HG02610 (cell line): ENCODE measurements at regions not wholly inside any gene's neighbourhood (a gene's known extent, or its start where the extent isn't known, plus 50 kb on each side); places are given as distances from the start of the nearest gene placed in this dataset.
"Not testable (repeated sequence)": the region's sequence is repeated elsewhere in the genome, so short reads cannot be mapped to it uniquely, and the experiment has no call there.

Experiments used
- ATAC-seq: cut with Tn5 transposase; IDR thresholded peaks from one replicate; pipeline ENCODE4 v1.9.1; 2021; ENCODE audit warnings: mild to moderate bottlenecking, moderate library complexity; ENCODE audit not compliant: unreplicated experiment

- ATAC-seq = no peak
Observed at GRCh38 chr14:35949920-35950513, 123.9 kb downstream of the BRMS1L start.

GRCh38 chr14:35947983-35948382 is 121.8 kb downstream of the BRMS1L start:
- not testable (repeated sequence) for ATAC-seq

- peak; percentile 49 for ATAC-seq
Observed at GRCh38 chr14:35944847-35945246, 118.7 kb downstream of the BRMS1L start.

GRCh38 chr14:35940291-35940690 is 114.2 kb downstream of the BRMS1L start:
- ATAC-seq = peak; percentile 66

GRCh38 chr14:35938770-35939169 is 112.6 kb downstream of the BRMS1L start:
- no peak for ATAC-seq

GRCh38 chr14:35934499-35934898 is 108.4 kb downstream of the BRMS1L start:
- ATAC-seq = peak; percentile 80

GRCh38 chr14:35932659-35933159 is 106.6 kb downstream of the BRMS1L start:
- peak; percentile 64 for ATAC-seq

- ATAC-seq = no peak
Observed at GRCh38 chr14:35932136-35932535, 106.0 kb downstream of the BRMS1L start.

GRCh38 chr14:35931346-35931745 is 105.2 kb downstream of the BRMS1L start:
- no peak for ATAC-seq

GRCh38 chr14:35929186-35929585 is 103.0 kb downstream of the BRMS1L start:
- no peak for ATAC-seq

- no peak for ATAC-seq
Observed at GRCh38 chr14:35927727-35928126, 101.6 kb downstream of the BRMS1L start.

- ATAC-seq = no peak
Observed at GRCh38 chr14:35925319-35925718, 99.2 kb downstream of the BRMS1L start.

GRCh38 chr14:35922590-35922989 is 96.5 kb downstream of the BRMS1L start:
- not testable (repeated sequence) for ATAC-seq

GRCh38 chr14:35921745-35922144 is 95.6 kb downstream of the BRMS1L start:
- no peak for ATAC-seq
